OCI-LY3 (cell line): ENCODE measurements at regions not wholly inside any gene's neighbourhood (a gene's known extent, or its start where the extent isn't known, plus 50 kb on each side); places are given as distances from the start of the nearest gene placed in this dataset.

ENCODE experiments used
- CTCF ChIP-seq: fragments of 200-600, 300-600 bp; sonication (generic); IDR thresholded peaks from 2 replicates; pipeline ENCODE4 v1.5.1; 2014; ENCODE audit warnings: antibody characterized with exemption, low read length, low read depth
- EZH2phosphoT487 ChIP-seq: fragments of 200-600 bp; shearing (Covaris generic); IDR thresholded peaks from 2 replicates; pipeline ENCODE4 v1.6.1; 2018; ENCODE audit warnings: antibody characterized with exemption, mixed run types, low read depth

GRCh38 chr4:111837761-111838160 lies 307.5 kb upstream of the FAM241A start:
- TF ChIP-seq CTCF = no peak
- no peak for TF ChIP-seq EZH2phosphoT487
